ENCODE measurements at regions not wholly inside any gene's neighbourhood (a gene's known extent, or its start where the extent isn't known, plus 50 kb on each side); places are given as distances from the start of the nearest gene placed in this dataset.

- Histone ChIP-seq H3K36me3 (ENCODE audit: control insufficient read depth in 2 of 2, extremely low read depth in 1 of 2, insufficient read depth in 2 of 2, low read length in 2 of 2) (no peaks in the 10 kb centered on the region), H3K4me3 (replicated peaks in 1 of 3; ENCODE audit: insufficient read depth in 1 of 3, low read depth in 1 of 3, low read length in 3 of 3) (no peak overlapping the region), H3K79me2 (ENCODE audit: control insufficient read depth, insufficient read depth, low read length) (no peaks in the 10 kb centered on the region), H3K4me2 (ENCODE audit: insufficient read depth, low read length) (no peak overlapping the region), H4K20me1 (replicated peaks; ENCODE audit: control insufficient read depth, extremely low read depth, insufficient read depth, low read length) (no peaks in the 10 kb centered on the region), H2AFZ (ENCODE audit: low read depth, low read length) (no peak overlapping the region), H3K9me3 (replicated peaks; ENCODE audit: control insufficient read depth, insufficient read depth, low read length) (no peaks in the 10 kb centered on the region), H3K27ac (ENCODE audit: insufficient read depth, low read depth, low read length) (no peak overlapping the region), H3K9ac (replicated peaks; ENCODE audit: extremely low read depth, insufficient read depth, low read length) (no peak overlapping the region), H3K4me1 (ENCODE audit: control insufficient read depth, extremely low read depth, insufficient read depth, low read length) (no peaks in the 10 kb centered on the region), H3K9me1 (replicated peaks; ENCODE audit: control insufficient read depth, extremely low read depth, insufficient read depth, low read length) (no peaks in the 10 kb centered on the region), H3K27me3 (ENCODE audit: control insufficient read depth in 2 of 2, insufficient read depth in 2 of 2, low read length in 2 of 2) (no peaks in the 10 kb centered on the region)
- CTCF ChIA-PET = no interaction called here
- dilution Hi-C loops (cut with MboI; ENCODE audit: extremely low pct_ligation_motif_present, low sequenced_read_pairs) (no loop called here), intact Hi-C loops (cut with micrococcal nuclease) (no loop called here)
- POLR2A ChIA-PET = no interaction called here
- TF ChIP-seq POLR2A (IDR thresholded peaks at IDR 0.05; ENCODE audit: low read depth, low read length) = no peak
- TF ChIP-seq, protein P1, sequence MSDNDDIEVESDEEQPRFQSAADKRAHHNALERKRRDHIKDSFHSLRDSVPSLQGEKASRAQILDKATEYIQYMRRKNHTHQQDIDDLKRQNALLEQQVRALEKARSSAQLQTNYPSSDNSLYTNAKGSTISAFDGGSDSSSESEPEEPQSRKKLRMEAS (IDR thresholded peaks at IDR 0.05; ENCODE audit: insufficient read depth, insufficient read length) = no peak
- no peak for TF ChIP-seq CTCF (IDR thresholded peaks at IDR 0.05; ENCODE audit: extremely low read depth in 1 of 2, insufficient read depth in 1 of 2, low read depth in 1 of 2, low read length in 2 of 2)
- no peak for TF ChIP-seq GATA2 (IDR thresholded peaks at IDR 0.05; ENCODE audit: insufficient read depth, insufficient read length, low read depth, low read length)
- no peak for TF ChIP-seq POLR2AphosphoS5 (IDR thresholded peaks at IDR 0.05; ENCODE audit: insufficient read depth, low read depth, low read length)
- no peak for TF ChIP-seq EZH2 (IDR thresholded peaks at IDR 0.05; ENCODE audit: borderline replicate concordance, low read depth, low read length, severe bottlenecking)
- no peak for TF ChIP-seq JUN (IDR thresholded peaks at IDR 0.05; ENCODE audit: borderline replicate concordance, insufficient read depth, insufficient read length, low read depth)
- TF ChIP-seq MYC (IDR thresholded peaks at IDR 0.05; ENCODE audit: low read depth, low read length) = no peak
- TF ChIP-seq FOS (IDR thresholded peaks at IDR 0.05; ENCODE audit: borderline replicate concordance, insufficient read depth, low read length) = no peak
- BruUV-seq (replicated peaks) = no TSS peak
- FAIRE-seq (no peak), DNase-seq (ENCODE audit: low read depth, low spot score) (no peak)
Measured at GRCh38 chr15:92773340-92773739, 117.8 kb upstream of the FAM174B start.
